ENCODE measurements at regions not wholly inside any gene's neighbourhood (a gene's known extent, or its start where the extent isn't known, plus 50 kb on each side); places are given as distances from the start of the nearest gene placed in this dataset.

GRCh38 chr2:166661391-166661790 is 167.3 kb upstream of the SCN7A start:
- no peak for TF ChIP-seq GATA1 (IDR thresholded peaks at IDR 0.05; ENCODE audit: low read depth, low read length)
- no peak for TF ChIP-seq POLR2A (IDR thresholded peaks at IDR 0.05; ENCODE audit: low read length)
